ENCODE measurements at regions not wholly inside any gene's neighbourhood (a gene's known extent, or its start where the extent isn't known, plus 50 kb on each side); places are given as distances from the start of the nearest gene placed in this dataset.

DNA sequence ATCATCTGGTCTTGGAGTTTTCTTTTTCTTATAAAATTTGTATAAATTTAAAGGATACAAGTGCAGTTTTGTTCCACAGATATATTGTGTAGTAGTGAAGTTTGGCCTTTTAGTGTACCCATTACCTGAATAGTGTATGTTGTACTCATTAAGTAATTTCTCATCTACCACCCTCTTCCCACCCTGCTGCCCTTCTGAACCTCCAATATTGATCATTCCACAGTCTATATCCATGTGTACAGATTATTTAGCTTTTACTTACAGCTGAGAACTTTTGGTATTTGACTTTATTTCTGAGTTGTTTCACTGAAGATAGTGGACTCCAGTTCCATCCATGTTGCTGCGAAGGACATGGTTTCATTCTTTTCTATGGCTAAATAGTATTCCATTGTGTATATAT lies 63.1 kb upstream of the NR3C1 start:
- BruUV-seq (replicated peaks): no TSS peak
- H4K20me1 ChIP-seq (ENCODE audit: insufficient read depth): no peaks in the 10 kb centered on the region
- no peaks in the 10 kb centered on the region for H3K79me2 ChIP-seq (ENCODE audit: low read depth)
- TF ChIP-seq, protein P1, sequence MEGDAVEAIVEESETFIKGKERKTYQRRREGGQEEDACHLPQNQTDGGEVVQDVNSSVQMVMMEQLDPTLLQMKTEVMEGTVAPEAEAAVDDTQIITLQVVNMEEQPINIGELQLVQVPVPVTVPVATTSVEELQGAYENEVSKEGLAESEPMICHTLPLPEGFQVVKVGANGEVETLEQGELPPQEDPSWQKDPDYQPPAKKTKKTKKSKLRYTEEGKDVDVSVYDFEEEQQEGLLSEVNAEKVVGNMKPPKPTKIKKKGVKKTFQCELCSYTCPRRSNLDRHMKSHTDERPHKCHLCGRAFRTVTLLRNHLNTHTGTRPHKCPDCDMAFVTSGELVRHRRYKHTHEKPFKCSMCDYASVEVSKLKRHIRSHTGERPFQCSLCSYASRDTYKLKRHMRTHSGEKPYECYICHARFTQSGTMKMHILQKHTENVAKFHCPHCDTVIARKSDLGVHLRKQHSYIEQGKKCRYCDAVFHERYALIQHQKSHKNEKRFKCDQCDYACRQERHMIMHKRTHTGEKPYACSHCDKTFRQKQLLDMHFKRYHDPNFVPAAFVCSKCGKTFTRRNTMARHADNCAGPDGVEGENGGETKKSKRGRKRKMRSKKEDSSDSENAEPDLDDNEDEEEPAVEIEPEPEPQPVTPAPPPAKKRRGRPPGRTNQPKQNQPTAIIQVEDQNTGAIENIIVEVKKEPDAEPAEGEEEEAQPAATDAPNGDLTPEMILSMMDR (conservative IDR thresholded peaks at IDR 0.05): no peak
- TF ChIP-seq EZH2 (IDR thresholded peaks at IDR 0.05; ENCODE audit: low read depth): no peak
- no peak overlapping the region for H3K27ac ChIP-seq
- CTCF ChIA-PET: no interaction called here
- H3K36me3 ChIP-seq (ENCODE audit: low read depth): no peaks in the 10 kb centered on the region
- no peaks in the 10 kb centered on the region for H3K27me3 ChIP-seq (ENCODE audit: insufficient read depth, low read depth)
- no peaks in the 10 kb centered on the region for H3K4me1 ChIP-seq (replicated peaks; ENCODE audit: insufficient read depth)
- H3K9me2 ChIP-seq (ENCODE audit: insufficient read depth): peaks cover 4% of the 10 kb centered on the region; the same call in 1 of the 2 replicates
- H3K9me3 ChIP-seq (ENCODE audit: insufficient read depth, low read depth): peaks cover 2% of the 10 kb centered on the region; the same call in 1 of the 2 replicates
- no peak overlapping the region for H3K4me2 ChIP-seq
- POLR2A ChIA-PET (ENCODE audit: unreplicated experiment): no interaction called here
- no peak for DNase-seq
- H3K4me3 ChIP-seq: no peak overlapping the region
- H2AFZ ChIP-seq: no peak overlapping the region
- H3F3A ChIP-seq (ENCODE audit: insufficient read depth, low read depth): no peaks in the 10 kb centered on the region
- intact Hi-C loops (cut with micrococcal nuclease; ENCODE audit: unreplicated experiment): no loop called here

GRCh38 chr5:143464723-143465490 lies 61.4 kb upstream of the NR3C1 start:
- Histone ChIP-seq H3F3A (ENCODE audit: insufficient read depth, low read depth) (no peaks in the 10 kb centered on the region), H3K9me2 (ENCODE audit: insufficient read depth) (peaks cover 4% of the 10 kb centered on the region; the same call in 1 of the 2 replicates), H3K27ac (no peak overlapping the region), H3K36me3 (ENCODE audit: low read depth) (no peaks in the 10 kb centered on the region), H2AFZ (no peak overlapping the region), H3K4me3 (no peak overlapping the region), H4K20me1 (ENCODE audit: insufficient read depth) (no peaks in the 10 kb centered on the region), H3K4me2 (no peak overlapping the region), H3K9me3 (ENCODE audit: insufficient read depth, low read depth) (peaks cover 2% of the 10 kb centered on the region; the same call in 1 of the 2 replicates), H3K27me3 (ENCODE audit: insufficient read depth, low read depth) (no peaks in the 10 kb centered on the region), H3K4me1 (replicated peaks; ENCODE audit: insufficient read depth) (no peaks in the 10 kb centered on the region), H3K79me2 (ENCODE audit: low read depth) (no peaks in the 10 kb centered on the region)
- no peak for DNase-seq
- POLR2A ChIA-PET (ENCODE audit: unreplicated experiment): interaction anchor here (0.6 kb wide), 1 partner anchor 97 kb away, joined by 3 read pairs; no protein-coding TSS in a partner anchor
- TF ChIP-seq EZH2 (IDR thresholded peaks at IDR 0.05; ENCODE audit: low read depth): no peak
- no TSS peak for BruUV-seq (replicated peaks)
- intact Hi-C loops (cut with micrococcal nuclease; ENCODE audit: unreplicated experiment): no loop called here
- CTCF ChIA-PET: no interaction called here

- Histone ChIP-seq H3K27me3 (ENCODE audit: insufficient read depth, low read depth) (no peaks in the 10 kb centered on the region), H3K27ac (no peak overlapping the region), H3K4me2 (no peak overlapping the region), H3K79me2 (ENCODE audit: low read depth) (no peaks in the 10 kb centered on the region), H2AFZ (no peak overlapping the region), H3F3A (ENCODE audit: insufficient read depth, low read depth) (no peaks in the 10 kb centered on the region), H3K9me2 (ENCODE audit: insufficient read depth) (no peaks in the 10 kb centered on the region), H3K36me3 (ENCODE audit: low read depth) (no peaks in the 10 kb centered on the region), H3K9me3 (ENCODE audit: insufficient read depth, low read depth) (no peaks in the 10 kb centered on the region), H4K20me1 (ENCODE audit: insufficient read depth) (no peaks in the 10 kb centered on the region), H3K4me1 (replicated peaks; ENCODE audit: insufficient read depth) (peaks cover 4% of the 10 kb centered on the region), H3K4me3 (no peak overlapping the region)
- TF ChIP-seq, protein P1 (conservative IDR thresholded peaks at IDR 0.05): no peak
- no peak for TF ChIP-seq EZH2 (IDR thresholded peaks at IDR 0.05; ENCODE audit: low read depth)
- DNase-seq: no peak
- ChIA-PET POLR2A (ENCODE audit: unreplicated experiment) (no interaction called here), CTCF (no interaction called here)
- intact Hi-C loops (cut with micrococcal nuclease; ENCODE audit: unreplicated experiment): no loop called here
- no TSS peak for BruUV-seq (replicated peaks)
These were observed 58.9 kb upstream of the NR3C1 start for GRCh38 chr5:143462431-143462830.

All from PC-9 (cell line).